Large intestine (tissue), 3 donors: ENCODE measurements at regions not wholly inside any gene's neighbourhood (a gene's known extent, or its start where the extent isn't known, plus 50 kb on each side); places are given as distances from the start of the nearest gene placed in this dataset.

Source experiments
- DNase-seq, 2 donors: peaks; one replicate each; pipeline versions ENCODE4 v3.0.0 to v3.0.0-alpha.2; 2013
- H3K27ac ChIP-seq: one replicate; pipeline ENCODE4 v1.5.1; 2013; ENCODE audit warnings: low read length
- H3K27me3 ChIP-seq: 2 replicates; pipeline ENCODE4 v1.6.1; 2013; ENCODE audit warnings: low read length; ENCODE audit not compliant: control insufficient read depth, insufficient read depth
- H3K36me3 ChIP-seq: 2 replicates; pipeline ENCODE4 v1.6.1; 2013; ENCODE audit warnings: low read length; ENCODE audit not compliant: control insufficient read depth, insufficient read depth
- H3K4me1 ChIP-seq: one replicate; pipeline ENCODE4 v1.6.1; 2013; ENCODE audit warnings: low read length; ENCODE audit not compliant: control insufficient read depth, insufficient read depth
- H3K4me3 ChIP-seq: one replicate; pipeline ENCODE4 v1.5.1; 2013; ENCODE audit warnings: low read length
- H3K9me3 ChIP-seq: one replicate; pipeline ENCODE4 v1.6.1; 2013; ENCODE audit warnings: mild to moderate bottlenecking, low read depth, low read length, moderate library complexity; ENCODE audit not compliant: control insufficient read depth
- WGBS: methylation state at CpG from one replicate; pipeline ENCODE4 v1.1.5; 2013; ENCODE audit warnings: low lambda C conversion rate; ENCODE audit not compliant: insufficient coverage; 5-methylcytosine and 5-hydroxymethylcytosine counted together

DNA sequence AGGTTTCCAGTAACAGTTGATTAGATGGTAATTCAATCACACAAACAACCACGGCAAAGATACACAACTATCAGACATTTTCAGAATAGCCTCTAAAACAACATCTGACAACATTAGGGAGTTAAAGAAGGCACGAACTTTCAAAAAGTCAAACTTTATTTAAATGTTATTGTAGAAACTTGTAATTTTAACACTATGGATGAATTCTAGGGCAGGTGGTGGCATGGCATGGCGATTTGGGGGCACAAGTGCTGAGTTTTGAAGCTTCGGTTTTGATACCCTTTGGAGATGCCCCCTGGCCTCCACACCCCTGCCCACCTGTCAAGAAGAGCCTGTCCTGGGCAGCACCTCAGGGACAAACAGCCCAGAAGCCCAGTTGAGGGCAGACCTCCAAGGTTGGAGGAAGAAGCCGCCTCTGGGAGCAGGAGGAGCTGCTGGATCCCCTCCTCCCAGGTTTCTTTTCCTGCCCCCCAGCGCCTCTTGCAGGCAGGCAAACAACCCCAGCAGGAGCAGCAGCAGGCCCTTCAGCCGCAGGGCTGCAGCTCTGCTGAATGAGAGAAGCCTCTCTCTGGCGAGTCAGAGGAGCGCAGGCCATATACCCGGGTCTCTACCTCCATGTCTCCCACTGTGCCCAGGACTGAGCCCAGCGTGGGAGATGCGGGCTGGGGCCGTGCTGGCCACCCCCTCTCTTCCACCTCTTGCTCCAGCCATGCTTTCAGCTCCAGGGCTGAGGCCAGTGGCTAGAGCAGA, 102.1 kb upstream of the IGLL5 start:
- H3K36me3 ChIP-seq: no peaks in the 10 kb centered on the region
- H3K9me3 ChIP-seq: no peaks in the 10 kb centered on the region
- H3K27ac ChIP-seq: peak overlapping the region; percentile 88
- no peak overlapping the region for H3K4me3 ChIP-seq
- no peak for DNase-seq
- peaks cover 58% of the 10 kb centered on the region for H3K4me1 ChIP-seq
- H3K27me3 ChIP-seq: no peaks in the 10 kb centered on the region
- WGBS: no CpG with 5 or more reads among the region's 13 CpGs

DNA sequence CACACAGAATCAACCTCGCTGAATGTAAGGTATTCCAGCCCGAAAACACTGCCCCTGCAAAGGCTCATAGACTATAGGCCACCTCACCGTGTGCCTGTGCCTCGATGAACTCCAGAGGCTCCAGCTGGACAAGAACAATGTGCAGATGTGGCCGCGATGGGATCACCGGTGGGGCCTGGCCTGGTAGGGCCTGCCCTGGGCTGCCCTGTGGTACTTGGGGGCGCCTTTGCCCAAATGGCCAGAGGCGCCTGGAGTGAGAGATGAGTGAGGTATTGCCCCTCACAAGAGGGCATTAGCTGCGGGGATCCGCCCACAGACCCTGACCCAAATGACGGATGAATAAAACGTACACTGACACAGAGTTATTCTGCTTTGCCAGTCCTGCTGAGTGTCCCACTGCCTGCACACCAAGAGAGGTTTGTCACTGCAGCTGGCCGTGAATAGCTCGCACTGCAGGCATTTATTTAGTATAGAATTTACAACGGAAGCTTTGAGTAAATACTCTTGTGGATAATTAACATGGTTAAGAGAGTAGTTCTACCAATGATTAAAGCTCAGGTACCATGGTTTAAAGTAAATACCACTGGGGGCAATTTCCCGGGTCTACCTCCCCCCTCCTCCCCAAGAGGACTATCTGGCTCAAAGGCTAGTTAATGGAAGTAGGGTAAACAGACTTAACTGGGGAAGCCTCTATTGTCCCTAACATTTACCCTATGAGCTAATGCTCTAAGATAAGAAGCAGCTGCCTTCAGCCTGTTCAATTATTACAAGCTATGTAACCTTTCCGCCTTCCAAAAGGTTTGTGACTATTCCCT, 101.1 kb upstream of the IGLL5 start:
- no peaks in the 10 kb centered on the region for H3K36me3 ChIP-seq
- H3K27me3 ChIP-seq: no peaks in the 10 kb centered on the region
- DNase-seq: peak; percentile 76 to 90
- no peak overlapping the region for H3K4me3 ChIP-seq
- peaks cover 58% of the 10 kb centered on the region for H3K4me1 ChIP-seq
- H3K9me3 ChIP-seq: no peaks in the 10 kb centered on the region
- WGBS: 50% methylated on average over 2 of the region's 18 CpGs
- peak overlapping the region; percentile 88 for H3K27ac ChIP-seq

DNA sequence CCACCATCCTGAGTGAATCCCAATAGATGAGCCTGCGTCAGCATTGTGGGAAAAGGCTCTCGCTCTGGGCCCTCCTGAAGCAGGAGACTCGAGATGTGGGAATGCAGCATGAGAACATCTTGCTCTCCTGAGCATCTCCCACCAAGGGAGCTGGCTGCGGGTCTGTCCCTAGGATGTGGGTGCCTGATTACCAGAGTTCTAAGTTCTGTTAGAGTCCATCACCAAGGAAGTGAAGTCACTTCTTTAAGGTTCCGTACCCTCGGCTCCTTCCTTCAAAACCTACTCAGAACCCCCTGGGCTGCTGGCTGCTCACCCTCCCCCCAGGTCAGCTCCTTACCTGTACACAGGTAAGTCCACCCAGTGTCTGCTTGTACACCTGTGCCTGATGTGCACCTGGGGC, 100.5 kb upstream of the IGLL5 start:
- no CpG with 5 or more reads among the region's 6 CpGs for WGBS
- H3K9me3 ChIP-seq: no peaks in the 10 kb centered on the region
- peak overlapping the region; percentile 88 for H3K27ac ChIP-seq
- no peak for DNase-seq
- H3K4me3 ChIP-seq: no peak overlapping the region
- no peaks in the 10 kb centered on the region for H3K36me3 ChIP-seq
- H3K4me1 ChIP-seq: peaks cover 52% of the 10 kb centered on the region
- no peaks in the 10 kb centered on the region for H3K27me3 ChIP-seq

DNA sequence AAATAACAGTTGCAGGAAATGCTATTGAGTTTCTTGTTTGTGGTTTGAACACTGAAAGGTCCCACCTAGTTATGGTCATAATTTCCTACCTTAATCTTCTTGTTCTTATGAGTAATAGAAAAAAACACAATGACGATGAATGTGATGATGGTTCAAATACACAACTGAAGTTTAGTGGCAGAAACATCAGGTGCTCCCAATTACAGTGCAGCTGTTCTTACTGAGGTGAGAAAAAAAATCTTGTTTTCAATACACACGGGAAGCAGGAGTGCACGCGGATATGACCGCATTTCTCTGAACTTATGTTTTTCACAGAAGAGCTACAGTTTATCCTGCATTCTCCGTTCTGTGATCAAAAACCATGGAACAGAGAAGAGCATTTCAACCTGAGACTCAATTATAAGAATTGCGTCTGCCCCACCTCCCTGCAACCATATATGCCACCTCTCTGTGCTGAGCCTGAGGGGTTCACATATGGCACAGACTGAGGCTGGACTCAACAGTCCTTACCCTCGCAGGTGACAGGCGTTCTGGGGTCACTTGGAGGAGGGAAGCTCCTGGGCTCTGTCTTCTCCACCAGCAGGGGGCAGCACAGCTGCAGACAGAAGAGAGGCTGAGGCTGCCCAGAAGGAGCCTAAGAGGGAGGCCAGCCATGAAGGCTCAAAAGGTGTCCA, 99.7 kb upstream of the IGLL5 start:
- DNase-seq: peak; percentile 49 to 58
- Histone ChIP-seq H3K4me3 (no peak overlapping the region), H3K9me3 (no peaks in the 10 kb centered on the region), H3K36me3 (no peaks in the 10 kb centered on the region), H3K27me3 (no peaks in the 10 kb centered on the region), H3K27ac (peak overlapping the region; percentile 88), H3K4me1 (peaks cover 45% of the 10 kb centered on the region)
- WGBS: 60% methylated on average over 1 of the region's 9 CpGs

DNA sequence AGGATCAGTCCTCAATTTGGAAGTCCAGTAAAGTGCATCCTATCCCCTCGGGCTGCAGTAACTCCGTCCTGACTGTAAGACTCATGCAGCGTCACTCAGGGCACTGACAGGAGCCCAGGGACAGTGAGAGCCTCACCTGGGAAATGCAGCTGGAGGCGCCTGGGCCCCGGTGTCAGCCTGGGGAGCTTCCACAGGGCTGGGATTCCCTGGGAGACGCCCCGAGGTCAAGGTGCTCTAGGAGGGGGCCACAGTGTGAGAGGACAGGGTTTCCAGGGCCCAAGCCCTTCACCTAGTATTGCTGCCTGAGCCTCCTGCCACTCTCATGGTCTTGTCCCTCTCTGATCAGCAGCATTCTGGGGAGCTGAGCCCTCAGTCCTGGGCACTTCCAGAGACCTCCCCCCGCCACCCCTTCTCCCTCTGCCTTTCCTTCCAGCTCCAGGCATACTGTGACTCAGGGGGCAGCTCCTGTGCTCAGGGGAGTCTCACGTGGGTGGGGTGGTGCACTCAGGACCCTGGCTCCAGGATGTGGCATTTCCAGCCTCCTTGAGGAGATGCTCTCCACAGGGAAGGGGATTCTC, 99.1 kb upstream of the IGLL5 start:
- DNase-seq: no peak
- Histone ChIP-seq H3K27ac (peak overlapping the region; percentile 46), H3K4me1 (peaks cover 45% of the 10 kb centered on the region), H3K36me3 (no peaks in the 10 kb centered on the region), H3K27me3 (no peaks in the 10 kb centered on the region), H3K4me3 (no peak overlapping the region), H3K9me3 (no peaks in the 10 kb centered on the region)
- no CpG with 5 or more reads among the region's 9 CpGs for WGBS

DNA sequence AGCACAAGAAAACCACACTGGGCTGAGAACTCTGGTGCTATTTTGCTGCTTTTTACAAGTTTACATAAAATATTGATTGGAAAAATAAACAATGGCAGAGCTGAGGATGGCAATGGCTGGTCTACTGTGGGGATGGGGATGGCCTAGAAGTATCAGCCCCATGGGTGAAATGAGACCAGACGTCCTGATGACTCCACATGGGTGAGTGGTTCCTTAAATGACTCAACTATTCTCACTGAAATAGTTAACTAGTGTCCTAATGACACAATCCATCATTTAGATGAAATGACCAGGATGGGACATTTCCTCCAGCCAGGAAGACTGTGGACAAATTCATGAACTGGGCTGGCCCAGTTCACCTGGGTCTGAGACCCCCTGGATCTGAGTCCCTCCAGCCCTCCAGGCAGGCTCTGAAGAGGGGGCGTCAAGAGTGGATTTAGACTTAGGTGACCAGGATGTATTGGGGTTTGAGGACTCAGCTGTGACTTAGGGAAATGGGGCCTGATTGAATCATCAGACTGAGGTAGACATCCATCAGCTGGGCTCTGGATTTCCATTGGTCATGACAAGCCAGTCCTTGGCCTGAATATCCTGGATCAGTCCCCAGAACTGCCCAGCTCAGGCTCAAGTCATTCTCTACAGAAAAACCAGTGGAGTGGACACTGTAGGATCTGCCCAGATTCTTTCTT, 98.2 kb upstream of the IGLL5 start:
- peaks cover 39% of the 10 kb centered on the region for H3K4me1 ChIP-seq
- DNase-seq: no peak
- H3K9me3 ChIP-seq: no peaks in the 10 kb centered on the region
- no peaks in the 10 kb centered on the region for H3K27me3 ChIP-seq
- H3K4me3 ChIP-seq: no peak overlapping the region
- no peak overlapping the region for H3K27ac ChIP-seq
- H3K36me3 ChIP-seq: no peaks in the 10 kb centered on the region
- WGBS: no CpG with 5 or more reads among the region's 2 CpGs

DNA sequence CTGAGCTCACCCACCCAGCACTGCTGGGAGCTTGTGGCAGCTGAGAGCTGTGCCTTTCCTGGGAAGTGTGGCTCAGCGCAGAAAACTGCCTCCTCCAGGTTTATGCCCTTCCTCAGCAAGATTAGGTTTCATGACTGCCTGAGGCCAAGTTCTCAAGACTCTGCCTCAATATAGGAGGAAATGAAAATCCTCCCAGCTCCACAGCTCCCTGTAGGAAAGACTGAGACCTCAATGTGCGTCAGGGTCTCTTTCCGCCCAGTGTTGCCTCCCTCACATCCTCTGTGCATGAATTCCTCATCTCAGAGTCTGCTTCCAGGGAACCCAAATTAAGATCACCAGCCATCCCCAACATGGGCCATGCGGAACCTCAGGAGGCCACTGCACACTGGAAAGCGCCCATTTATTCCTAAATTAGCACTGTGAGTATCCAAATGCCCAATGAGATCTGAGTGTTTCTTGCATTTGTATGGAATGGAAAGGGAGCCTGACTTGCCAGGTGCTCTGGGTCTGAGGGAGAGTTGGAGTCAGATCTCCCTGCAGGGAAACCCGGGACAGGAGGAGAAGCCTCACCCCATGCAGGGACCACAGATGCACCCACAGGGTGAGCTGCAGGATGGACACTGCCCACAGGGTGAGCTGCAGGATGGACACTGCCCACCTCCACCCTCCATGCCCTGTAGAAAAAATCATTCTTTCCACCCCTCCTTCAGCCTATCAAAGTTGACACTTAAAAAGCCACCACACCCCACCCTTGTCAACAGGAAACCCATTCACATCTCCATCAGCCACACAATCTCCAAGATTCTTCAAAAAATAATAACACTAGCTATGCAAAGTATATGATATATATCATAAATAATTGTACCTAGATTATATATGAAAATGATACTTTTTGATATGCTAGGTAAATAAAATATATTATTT, 97.4 kb upstream of the IGLL5 start:
- no peaks in the 10 kb centered on the region for H3K36me3 ChIP-seq
- DNase-seq: no peak
- peaks cover 32% of the 10 kb centered on the region for H3K4me1 ChIP-seq
- no peaks in the 10 kb centered on the region for H3K9me3 ChIP-seq
- WGBS: no CpG with 5 or more reads among the region's 6 CpGs
- H3K27ac ChIP-seq: no peak overlapping the region
- no peak overlapping the region for H3K4me3 ChIP-seq
- H3K27me3 ChIP-seq: no peaks in the 10 kb centered on the region

DNA sequence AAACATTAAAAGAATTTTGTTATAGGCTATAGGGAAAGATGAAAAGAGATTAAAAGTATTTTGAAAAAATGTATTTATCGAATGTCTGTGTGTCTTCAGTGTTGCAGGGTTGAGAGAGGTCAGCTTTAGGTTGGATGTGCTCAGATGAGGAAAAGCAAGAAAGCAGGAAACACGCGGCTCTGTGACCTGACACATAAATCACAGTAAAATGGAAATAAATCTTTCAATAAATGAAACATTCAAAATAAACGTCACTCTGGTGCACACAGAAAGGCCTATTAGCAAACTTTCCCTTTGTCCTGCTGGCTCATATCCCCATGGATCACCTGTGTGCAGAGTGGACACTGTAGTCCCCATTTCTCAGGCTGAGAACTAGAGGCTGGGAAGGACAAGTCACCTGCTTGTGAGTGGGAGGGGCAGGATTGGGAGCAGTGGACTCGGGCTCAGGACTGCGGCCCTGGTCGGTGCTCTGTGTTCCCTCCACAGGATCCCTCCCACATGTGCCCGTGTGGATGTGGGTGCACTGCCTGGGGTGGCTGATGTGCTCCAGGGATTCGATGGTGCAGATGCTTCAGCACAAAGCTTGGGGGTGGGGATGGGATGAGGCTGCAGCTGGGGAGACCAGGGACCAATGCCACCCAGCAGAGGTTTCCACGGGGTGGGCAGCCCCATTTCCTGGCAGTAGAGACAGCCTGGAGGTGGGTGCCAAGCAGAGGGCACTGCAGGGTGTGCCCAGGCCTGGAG, 96.0 kb upstream of the IGLL5 start:
- peaks cover 19% of the 10 kb centered on the region for H3K4me1 ChIP-seq
- no peaks in the 10 kb centered on the region for H3K36me3 ChIP-seq
- DNase-seq: no peak
- no peak overlapping the region for H3K27ac ChIP-seq
- no peaks in the 10 kb centered on the region for H3K9me3 ChIP-seq
- H3K4me3 ChIP-seq: no peak overlapping the region
- H3K27me3 ChIP-seq: no peaks in the 10 kb centered on the region
- WGBS: 82% methylated on average over 1 of the region's 10 CpGs
